ENCODE measurements at regions not wholly inside any gene's neighbourhood (a gene's known extent, or its start where the extent isn't known, plus 50 kb on each side); places are given as distances from the start of the nearest gene placed in this dataset.

- TF ChIP-seq POLR2A (IDR thresholded peaks at IDR 0.05; ENCODE audit: low read length) (no peak), GATA1 (IDR thresholded peaks at IDR 0.05; ENCODE audit: low read depth, low read length) (no peak)
Observed at GRCh38 chr2:107290041-107290440, 404.1 kb upstream of the ST6GAL2 start.

Data from erythroblast (primary cell).